ENCODE measurements at regions not wholly inside any gene's neighbourhood (a gene's known extent, or its start where the extent isn't known, plus 50 kb on each side); places are given as distances from the start of the nearest gene placed in this dataset.
A peak's percentile ranks its signal among the peaks of the same experiment; 100 is the strongest.

GRCh38 chr4:100948911-100949310 is 398.4 kb downstream of the PPP3CA start:
- ATAC-seq (ENCODE audit: low read depth) (no peak), DNase-seq (ENCODE audit: low spot score) (no peak)
- no peak for TF ChIP-seq CTCF (IDR thresholded peaks at IDR 0.05; ENCODE audit: poor library complexity, severe bottlenecking)

GRCh38 chr4:100945789-100946188 is 401.5 kb downstream of the PPP3CA start:
- DNase-seq (ENCODE audit: low spot score) (no peak), ATAC-seq (ENCODE audit: low read depth) (no peak)
- Histone ChIP-seq H3K36me3 (ENCODE audit: low read depth) (no peaks in the 10 kb centered on the region), H3K4me1 (ENCODE audit: insufficient read depth, poor library complexity, severe bottlenecking) (no peaks in the 10 kb centered on the region), H3K27ac (ENCODE audit: poor library complexity, severe bottlenecking) (no peak overlapping the region), H3K4me3 (ENCODE audit: severe bottlenecking) (no peak overlapping the region), H3K27me3 (ENCODE audit: insufficient read depth, poor library complexity, severe bottlenecking) (no peaks in the 10 kb centered on the region), H3K9me3 (ENCODE audit: severe bottlenecking) (no peaks in the 10 kb centered on the region)
- TF ChIP-seq CTCF (IDR thresholded peaks at IDR 0.05; ENCODE audit: poor library complexity, severe bottlenecking): no peak

More at GRCh38 chr4:100948911-100949310, 398.4 kb downstream of the PPP3CA start:
- Histone ChIP-seq H3K27ac (ENCODE audit: poor library complexity, severe bottlenecking) (no peak overlapping the region), H3K9me3 (ENCODE audit: severe bottlenecking) (no peaks in the 10 kb centered on the region), H3K4me1 (ENCODE audit: insufficient read depth, poor library complexity, severe bottlenecking) (no peaks in the 10 kb centered on the region), H3K27me3 (ENCODE audit: insufficient read depth, poor library complexity, severe bottlenecking) (no peaks in the 10 kb centered on the region), H3K36me3 (ENCODE audit: low read depth) (no peaks in the 10 kb centered on the region), H3K4me3 (ENCODE audit: severe bottlenecking) (no peak overlapping the region)

DNA sequence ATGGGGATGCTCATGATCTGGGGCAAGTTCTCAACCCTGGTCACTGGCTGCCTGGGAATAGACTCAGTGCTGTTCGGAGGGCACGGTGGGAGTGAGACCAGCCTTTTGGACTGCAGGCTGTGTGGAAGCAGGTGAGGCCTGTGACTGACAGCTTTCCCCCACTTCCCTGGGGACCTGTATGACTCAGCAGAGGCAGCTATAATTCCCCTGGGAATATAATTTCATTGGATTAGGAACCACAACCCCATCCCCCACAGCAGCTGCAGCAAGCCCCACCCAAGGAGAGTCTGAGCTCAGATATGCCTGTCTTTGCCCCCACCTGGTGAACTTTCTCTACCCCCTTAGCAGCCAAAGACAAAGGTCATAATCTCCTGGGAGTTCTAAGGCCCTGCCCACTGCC is 408.6 kb downstream of the PPP3CA start:
- Histone ChIP-seq H3K27ac (ENCODE audit: poor library complexity, severe bottlenecking) (no peak overlapping the region), H3K9me3 (ENCODE audit: severe bottlenecking) (no peaks in the 10 kb centered on the region), H3K36me3 (ENCODE audit: low read depth) (no peaks in the 10 kb centered on the region), H3K4me1 (ENCODE audit: insufficient read depth, poor library complexity, severe bottlenecking) (no peaks in the 10 kb centered on the region), H3K27me3 (ENCODE audit: insufficient read depth, poor library complexity, severe bottlenecking) (no peaks in the 10 kb centered on the region), H3K4me3 (ENCODE audit: severe bottlenecking) (no peak overlapping the region)
- DNase-seq (ENCODE audit: low spot score) (no peak), ATAC-seq (ENCODE audit: low read depth) (no peak)
- TF ChIP-seq CTCF (IDR thresholded peaks at IDR 0.05; ENCODE audit: poor library complexity, severe bottlenecking): no peak

DNA sequence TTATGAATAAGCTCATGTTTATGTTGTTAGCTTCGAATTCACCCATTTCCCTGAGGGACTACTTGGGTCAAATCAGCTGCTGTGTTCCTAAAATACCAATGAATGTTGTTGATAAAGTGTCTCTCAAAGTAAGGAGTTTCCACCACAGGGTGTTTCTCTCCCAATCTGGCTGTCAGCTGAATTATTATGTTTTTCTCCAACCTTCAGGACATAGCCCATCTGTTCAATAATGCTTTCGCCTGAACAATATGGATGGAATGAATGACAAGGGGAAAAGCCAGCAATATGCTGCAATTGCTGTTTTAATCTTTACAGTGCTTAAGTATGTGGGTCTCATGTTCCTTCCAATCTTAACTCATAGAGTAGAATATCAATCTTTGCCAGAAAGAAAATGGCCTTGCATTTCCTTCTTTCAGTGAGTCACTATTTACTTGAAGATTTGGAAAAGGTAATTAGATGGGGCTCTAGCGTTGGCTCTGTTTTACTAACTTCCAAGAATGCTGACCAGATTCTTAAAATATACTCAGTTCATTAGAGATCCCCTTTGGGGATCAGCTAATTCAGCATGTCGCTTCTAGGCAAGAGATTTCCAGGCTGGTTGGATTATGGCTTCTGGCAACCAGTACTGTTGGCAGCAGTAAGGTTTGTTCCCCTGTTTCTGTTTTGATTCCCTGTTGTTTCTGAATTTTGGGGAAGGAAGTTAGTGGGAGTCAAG is 410.5 kb downstream of the PPP3CA start:
- peaks cover 3% of the 10 kb centered on the region for H3K4me1 ChIP-seq (ENCODE audit: insufficient read depth, poor library complexity, severe bottlenecking)
- DNase-seq (ENCODE audit: low spot score): no peak
- no peaks in the 10 kb centered on the region for H3K27me3 ChIP-seq (ENCODE audit: insufficient read depth, poor library complexity, severe bottlenecking)
- no peaks in the 10 kb centered on the region for H3K36me3 ChIP-seq (ENCODE audit: low read depth)
- ATAC-seq (ENCODE audit: low read depth): no peak
- H3K27ac ChIP-seq (ENCODE audit: poor library complexity, severe bottlenecking): no peak overlapping the region
- H3K4me3 ChIP-seq (ENCODE audit: severe bottlenecking): no peak overlapping the region
- no peak for TF ChIP-seq CTCF (IDR thresholded peaks at IDR 0.05; ENCODE audit: poor library complexity, severe bottlenecking)
- no peaks in the 10 kb centered on the region for H3K9me3 ChIP-seq (ENCODE audit: severe bottlenecking)

DNA sequence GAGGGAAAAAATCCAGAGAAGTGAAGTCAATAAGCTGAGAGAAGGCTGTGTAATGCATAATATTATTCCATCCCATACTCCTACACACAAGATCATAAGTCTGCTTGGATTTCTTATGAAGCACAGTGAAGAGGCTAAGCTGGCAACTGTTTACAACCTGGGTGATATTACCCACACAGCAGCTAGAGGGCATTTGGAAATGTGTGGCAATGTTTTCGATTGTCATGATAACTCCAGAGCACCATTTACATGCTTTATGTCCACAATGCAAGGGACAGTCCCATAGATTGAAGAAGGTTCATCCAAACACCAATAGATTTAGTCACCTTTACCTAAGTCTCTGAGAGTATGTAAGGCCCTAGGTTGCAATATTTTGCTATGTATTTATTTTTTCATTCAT is 412.2 kb downstream of the PPP3CA start:
- peaks cover 3% of the 10 kb centered on the region for H3K4me1 ChIP-seq (ENCODE audit: insufficient read depth, poor library complexity, severe bottlenecking)
- H3K9me3 ChIP-seq (ENCODE audit: severe bottlenecking): no peaks in the 10 kb centered on the region
- peak; percentile 49 for TF ChIP-seq CTCF (IDR thresholded peaks at IDR 0.05; ENCODE audit: poor library complexity, severe bottlenecking)
- H3K4me3 ChIP-seq (ENCODE audit: severe bottlenecking): no peak overlapping the region
- H3K36me3 ChIP-seq (ENCODE audit: low read depth): no peaks in the 10 kb centered on the region
- ATAC-seq (ENCODE audit: low read depth) (peak; percentile 50; the same call in 1 of the 3 replicates), DNase-seq (ENCODE audit: low spot score) (no peak)
- no peaks in the 10 kb centered on the region for H3K27me3 ChIP-seq (ENCODE audit: insufficient read depth, poor library complexity, severe bottlenecking)
- H3K27ac ChIP-seq (ENCODE audit: poor library complexity, severe bottlenecking): no peak overlapping the region

Measured in RWPE2 (cell line).